NCI-H2107 (cell line): ENCODE measurements at regions not wholly inside any gene's neighbourhood (a gene's known extent, or its start where the extent isn't known, plus 50 kb on each side); places are given as distances from the start of the nearest gene placed in this dataset.
A peak's percentile ranks its signal among the peaks of the same experiment; 100 is the strongest.
"Not testable (repeated sequence)": the region's sequence is repeated elsewhere in the genome, so short reads cannot be mapped to it uniquely, and the experiment has no call there.

Experiments used
- DNase-seq: peaks from one replicate; lab custom pipeline; 2025; lab: John Stamatoyannopoulos, UW

DNA sequence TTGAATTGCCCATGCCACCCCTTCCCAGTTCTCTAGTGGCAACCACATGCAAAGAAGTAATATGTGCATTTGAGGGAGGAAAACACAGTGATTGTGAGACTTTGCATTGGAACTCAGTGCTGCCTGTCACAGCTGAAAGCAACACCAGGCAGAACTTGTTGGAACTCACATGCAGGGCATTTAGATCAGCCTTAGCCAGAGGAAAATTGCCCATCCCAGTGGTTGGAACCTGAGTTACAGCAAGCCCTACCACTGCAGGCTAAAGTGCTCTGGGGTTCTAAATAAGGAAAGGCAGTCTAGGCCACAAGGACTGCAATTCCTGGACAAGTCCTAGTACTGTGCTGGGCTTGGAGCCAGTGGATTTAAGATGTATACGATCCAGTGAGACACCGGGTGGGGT, 245.3 kb upstream of the UFL1 start:
- no peak for DNase-seq

DNA sequence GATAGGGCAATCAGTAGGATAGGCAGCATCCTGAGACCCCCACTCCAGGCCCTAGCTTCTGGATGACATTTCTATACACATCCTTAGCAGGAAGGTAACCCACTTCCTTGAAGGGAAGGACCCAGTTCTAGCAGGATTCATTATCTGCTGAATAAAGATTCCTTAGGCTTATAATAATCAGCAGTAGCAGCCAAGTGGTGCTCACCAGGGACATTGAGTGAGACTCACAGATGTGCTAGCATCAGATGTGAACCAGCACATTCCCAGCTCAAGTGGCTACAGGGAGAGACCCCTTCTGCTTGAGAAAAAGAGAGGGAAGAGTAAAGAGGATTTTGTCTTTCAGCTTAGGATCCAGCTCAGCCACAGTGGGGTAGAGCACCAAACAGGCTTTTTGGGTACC, 244.8 kb upstream of the UFL1 start:
- DNase-seq: no peak

DNA sequence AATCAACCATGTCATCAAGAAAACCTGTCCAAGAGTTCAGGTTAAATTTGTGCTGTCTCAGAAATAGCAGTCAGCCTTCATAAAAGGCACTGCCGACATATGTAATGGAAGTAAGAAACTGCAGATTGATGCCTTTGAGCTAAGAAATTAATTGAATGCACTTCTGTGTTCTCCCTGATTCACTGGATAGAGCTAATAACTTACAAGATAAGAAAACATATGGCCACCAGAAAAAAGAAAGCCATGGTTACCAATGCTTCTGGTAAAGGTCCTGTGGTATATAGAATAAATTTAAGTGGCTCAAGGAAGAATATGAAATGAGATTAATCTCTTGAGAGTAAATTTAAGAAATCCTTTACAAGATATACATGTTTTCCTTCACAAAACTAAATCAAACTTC, 242.5 kb upstream of the UFL1 start:
- DNase-seq: no peak

DNA sequence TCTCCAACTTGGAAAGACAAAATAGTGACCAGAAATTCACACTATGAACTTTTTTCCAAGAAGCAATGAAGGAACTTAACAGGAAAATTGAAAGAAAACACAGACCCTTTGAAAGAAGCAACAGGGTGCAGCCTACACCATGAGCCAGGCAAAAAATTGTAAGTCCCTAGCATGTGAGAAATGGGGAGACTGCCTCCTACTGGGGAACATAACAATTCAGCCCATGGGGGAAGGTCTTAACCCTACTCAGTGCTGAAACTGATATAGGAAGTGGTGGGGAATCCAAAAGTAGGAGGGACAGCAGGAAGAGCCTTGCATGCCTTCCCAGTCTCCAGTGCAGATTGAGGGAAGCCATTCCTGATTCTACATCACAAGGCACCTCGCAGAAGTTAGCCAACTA, 235.1 kb upstream of the UFL1 start:
- DNase-seq: no peak

DNA sequence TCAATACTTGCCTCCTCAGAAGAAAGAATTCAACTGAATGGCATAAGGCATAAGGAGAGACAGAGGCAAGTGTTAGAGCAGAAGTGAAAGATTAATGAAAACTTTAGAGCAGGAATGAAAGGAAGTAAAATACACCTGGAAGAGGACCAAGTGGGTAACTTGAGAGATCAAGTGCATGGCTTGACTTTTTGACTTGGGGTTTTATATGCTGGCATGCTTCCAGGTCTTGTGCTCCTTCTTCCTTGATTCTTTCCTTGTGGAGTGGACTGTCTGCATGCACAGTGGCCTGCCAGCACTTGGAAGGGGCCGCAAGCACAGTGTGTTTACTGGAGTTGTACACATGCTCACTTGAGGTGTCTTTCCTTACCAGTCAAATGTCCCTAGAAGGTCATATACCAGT, 222.1 kb upstream of the UFL1 start:
- no peak for DNase-seq

DNA sequence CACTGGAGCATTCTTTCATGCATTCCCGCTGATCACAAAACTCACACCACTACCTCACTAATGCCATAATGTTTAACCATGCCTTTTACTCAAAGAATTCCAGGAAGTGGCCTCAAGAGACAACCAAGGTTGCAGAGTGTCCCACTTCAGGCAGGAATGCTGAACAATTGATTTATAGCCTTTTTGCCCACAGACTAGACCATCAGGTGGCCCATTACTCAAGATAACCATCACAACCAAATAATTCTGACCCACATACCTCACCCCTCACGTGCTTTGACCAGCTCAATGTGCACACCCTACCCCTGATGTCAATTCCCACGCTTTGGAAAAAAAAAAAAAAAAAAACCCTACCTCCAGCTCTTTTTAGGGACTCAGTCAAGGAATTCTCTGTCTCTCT, 220.6 kb upstream of the UFL1 start:
- no peak for DNase-seq

DNA sequence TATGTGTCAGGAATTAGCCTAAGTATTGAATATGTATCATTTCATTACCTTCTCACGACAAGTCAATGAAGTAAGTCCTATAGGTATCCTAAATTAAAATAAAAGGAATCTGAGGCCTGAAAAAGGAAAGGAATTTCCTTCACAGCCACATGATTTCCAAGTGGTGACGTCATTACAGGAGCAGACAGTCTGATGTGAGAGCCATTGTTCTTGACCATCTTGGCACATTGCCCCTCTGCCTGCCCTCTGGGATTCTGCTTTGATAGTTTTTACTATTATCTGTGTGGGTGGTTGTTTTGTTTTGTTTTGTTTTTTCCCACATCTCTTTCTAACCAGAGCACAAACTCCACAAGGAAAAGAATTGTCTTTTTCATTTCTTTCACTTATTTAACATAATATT, 219.8 kb upstream of the UFL1 start:
- no peak for DNase-seq

DNA sequence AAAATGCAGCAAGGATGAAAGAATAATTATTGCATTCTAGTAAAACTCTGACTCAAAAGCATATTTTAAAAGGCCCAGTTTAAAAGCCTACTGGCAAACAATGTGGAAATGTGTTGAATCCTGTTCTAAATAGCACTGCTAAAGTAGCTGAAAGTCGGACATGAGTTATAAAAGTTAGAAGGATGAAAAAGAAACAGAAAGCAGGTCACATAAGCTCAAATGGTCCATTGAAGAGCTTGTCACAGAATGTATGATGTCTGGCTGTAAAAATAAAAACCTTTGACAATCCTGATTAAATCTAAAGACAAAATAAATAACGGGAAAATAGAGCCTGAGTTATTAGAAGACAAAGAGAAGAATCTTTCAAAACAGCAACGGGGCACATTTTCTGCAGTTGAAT, 218.6 kb upstream of the UFL1 start:
- no peak for DNase-seq

DNA sequence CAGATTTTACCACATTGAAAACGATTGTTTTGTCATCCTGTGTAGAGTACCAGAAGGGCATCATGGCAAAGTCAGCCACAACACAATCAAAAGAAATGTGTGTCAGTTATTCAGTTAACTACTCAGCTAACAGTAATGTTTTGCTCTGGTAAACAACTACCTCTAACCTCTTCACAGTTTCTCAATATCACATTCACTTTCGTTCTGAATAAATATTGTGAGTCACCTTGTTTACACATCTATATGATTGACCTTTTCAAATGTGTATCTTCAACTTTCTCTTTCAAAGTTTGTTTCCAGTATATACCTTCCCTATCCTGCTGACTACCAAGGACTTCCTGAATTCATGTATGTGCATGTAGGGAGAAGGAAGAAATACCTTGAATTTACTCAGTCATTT, 216.6 kb upstream of the UFL1 start:
- no peak for DNase-seq

DNA sequence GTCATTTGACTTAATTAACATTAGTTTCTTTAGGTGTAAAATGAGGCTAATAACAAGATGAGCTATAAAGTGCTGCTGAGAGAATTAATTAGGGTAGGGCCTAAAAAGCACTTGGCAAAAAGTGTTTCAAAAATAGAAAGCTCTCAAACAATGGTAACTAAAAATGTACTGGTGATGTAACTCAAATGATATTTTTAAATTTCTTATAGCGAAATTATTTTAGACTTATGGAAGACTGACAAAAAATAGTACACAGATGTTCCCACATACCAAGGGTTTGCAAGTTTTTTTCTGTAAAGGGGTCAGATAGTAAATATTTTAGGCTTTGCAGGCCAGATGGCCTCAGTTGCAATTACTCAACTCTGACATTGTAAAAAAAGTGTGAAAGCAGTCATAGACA, 190.7 kb upstream of the UFL1 start:
- DNase-seq: no peak

DNA sequence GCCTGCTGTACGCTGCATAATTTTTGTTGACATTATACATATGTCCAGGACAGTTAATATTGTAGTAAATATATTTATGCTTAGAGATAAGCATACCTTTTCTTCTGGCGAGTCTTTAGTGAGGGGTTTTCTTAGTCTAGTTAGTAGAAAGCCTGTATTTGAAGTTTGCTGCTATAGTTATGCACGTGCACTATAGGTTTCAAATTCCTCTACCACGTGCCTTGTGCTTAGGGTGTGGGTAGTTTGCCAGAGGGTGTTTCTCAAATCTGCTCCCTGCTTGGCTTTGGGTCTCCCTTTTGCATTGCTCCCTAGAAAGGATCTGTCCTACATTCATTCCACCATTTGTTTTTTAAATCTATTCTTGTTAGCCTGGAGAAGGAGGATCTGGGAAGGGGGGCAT, 181.4 kb upstream of the UFL1 start:
- DNase-seq: no peak

DNA sequence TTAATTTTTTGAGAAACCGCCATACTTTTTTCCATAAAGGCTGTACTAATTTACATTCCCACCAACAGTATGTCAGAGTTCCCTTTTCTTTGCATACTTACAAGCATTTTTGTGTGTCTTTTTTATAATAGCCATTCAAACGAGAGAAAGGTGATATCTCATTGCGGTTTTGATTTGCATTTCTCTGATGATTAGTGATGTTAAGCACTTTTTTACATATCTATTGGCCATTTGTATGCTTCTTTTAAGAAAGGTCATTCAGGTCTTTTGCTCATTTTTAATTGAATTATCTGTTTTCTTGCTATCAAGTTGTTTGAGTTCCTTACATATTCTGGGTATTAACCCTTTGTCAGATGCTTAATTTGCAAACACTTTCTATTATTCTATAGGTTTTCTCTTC, 176.1 kb upstream of the UFL1 start:
- DNase-seq: no peak

DNA sequence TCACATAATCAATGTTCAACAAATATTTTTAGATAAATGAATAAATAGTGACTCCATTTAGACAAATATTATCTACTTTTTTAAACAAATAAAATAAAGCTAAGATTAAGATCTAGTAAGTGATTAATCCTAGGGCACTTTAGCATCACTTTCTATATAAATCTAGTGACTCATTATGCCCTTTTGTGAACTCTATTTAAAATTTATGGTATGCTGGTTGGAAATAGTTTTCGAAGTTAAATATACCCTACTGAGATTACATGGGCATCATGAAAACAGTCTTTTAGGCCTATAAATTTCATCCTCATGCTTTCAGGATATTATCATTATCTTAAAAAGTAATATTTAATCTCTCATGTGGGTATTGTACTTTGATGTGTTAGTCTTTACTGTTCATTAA, 140.4 kb upstream of the UFL1 start:
- DNase-seq: no peak

DNA sequence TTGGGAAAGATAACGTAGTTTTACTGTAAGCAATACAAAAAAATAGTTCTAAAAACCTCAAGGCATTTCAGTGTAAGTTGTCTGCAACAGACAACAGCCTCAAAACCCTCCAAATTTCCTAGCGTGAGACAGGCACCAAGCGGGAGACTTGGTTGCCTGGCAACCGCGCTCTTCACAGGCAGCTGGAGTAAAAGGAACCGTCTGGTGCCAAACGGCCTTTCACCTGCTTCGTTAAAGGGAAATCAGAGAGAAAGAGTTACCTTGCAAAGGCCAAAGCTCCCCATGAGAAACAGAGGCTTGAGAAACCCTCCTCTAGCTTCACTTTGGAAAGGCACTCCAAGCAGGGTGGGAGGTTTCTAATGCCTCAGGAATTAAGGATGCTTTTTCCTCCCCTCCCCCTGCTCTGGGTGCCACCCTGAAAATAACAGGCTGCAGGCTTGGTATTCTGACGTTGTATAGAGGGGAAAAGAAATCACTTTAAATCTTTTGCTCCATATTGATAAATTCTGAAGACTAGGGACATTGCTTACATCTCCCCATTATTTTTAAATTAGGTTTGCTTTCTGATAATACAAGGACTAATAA, 129.7 kb upstream of the UFL1 start:
- DNase-seq: peak; percentile 73

DNA sequence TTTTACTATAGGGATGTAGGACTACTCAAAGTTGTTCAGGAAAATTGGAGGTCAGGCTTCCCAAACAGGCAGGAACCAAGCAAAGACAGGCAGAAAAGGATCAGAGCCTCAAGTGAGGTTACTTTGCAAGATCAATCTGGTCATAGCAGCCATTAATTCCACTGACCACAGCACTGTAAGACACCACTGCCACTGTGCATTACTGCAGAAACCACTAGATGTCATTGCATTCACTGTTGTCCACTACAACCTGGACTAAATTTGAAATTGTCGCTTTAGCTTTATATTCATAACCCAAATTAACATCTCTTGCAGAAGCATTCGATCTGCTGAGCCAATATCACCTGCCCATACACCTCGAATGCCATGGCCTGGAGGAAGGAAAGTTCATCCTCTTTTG, 126.9 kb upstream of the UFL1 start:
- DNase-seq: no peak

DNA sequence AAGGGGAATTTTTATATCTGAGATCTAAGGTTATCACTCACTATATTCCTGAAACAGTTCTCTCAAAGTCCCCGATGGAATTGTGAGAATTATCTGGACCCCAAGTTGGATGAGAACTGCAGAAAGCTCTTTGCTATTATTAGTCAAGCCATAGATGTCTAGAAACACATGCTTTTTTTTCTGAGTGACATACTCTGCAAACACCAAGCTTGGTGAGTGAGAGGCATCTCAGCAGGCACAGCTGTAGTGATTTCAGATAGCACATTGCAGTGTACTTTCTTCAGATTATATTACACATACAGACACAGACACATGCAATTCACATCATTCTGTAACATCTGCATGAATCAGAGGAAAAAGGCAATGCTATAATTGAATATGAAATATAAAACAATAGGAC, 111.1 kb upstream of the UFL1 start:
- no peak for DNase-seq

DNA sequence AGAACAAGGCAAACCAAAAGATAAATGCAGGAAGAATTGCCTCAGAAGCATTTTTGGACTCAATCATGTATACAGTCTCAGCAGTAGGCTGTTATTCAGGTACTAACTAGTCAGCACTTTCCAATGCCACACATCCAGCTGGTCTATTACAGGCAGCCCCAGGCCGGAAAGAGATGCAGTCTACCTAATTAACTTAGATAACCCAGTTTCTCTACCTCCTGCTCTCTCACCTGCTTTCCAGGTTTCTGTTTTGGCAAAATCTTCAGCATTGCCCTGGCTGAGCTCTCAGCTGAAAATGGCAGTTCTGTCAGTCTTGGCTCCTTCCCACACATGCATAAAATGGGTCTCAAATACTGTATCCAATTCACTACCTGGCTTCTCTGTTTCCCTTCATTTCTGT, 101.3 kb upstream of the UFL1 start:
- DNase-seq: no peak

DNA sequence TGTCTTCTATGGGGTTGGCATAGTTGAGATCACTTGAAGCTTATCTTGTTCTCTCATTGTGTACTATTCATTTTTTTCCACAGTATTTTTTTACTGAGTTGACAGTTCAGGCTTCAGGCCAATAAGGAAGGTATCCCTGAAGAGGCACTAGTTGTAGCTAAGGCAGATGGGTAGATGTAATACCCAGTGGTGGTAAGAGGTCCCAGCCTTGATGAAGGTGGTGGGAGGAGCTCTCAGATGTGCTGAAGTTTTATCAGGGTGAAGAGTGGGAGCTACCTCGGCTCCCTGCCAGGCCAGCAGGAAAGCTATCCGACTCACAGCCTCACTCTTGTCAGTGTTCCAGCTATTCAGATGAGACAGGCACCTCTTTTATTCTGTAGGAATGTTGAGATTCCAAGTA, 87.7 kb upstream of the UFL1 start:
- no peak for DNase-seq

DNA sequence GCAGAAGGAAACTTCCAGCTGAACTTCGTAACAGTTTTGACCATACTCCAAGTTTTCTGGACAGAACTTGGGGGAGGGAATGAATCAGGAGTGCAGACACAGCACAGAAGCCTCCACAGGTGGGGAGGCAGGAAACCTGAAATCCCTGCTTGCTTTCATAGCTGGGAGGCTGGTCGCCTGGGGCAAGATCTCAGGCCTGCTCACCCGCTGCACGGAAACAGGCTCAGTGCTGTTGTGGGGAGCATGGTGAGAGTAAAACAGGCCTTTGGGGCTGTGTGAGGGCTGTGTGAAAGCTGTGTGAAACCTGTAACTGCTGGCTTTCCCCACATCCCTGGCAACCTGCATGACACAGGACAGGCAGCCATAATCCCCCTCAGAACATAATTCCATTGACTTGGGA, 85.2 kb upstream of the UFL1 start:
- DNase-seq: no peak

DNA sequence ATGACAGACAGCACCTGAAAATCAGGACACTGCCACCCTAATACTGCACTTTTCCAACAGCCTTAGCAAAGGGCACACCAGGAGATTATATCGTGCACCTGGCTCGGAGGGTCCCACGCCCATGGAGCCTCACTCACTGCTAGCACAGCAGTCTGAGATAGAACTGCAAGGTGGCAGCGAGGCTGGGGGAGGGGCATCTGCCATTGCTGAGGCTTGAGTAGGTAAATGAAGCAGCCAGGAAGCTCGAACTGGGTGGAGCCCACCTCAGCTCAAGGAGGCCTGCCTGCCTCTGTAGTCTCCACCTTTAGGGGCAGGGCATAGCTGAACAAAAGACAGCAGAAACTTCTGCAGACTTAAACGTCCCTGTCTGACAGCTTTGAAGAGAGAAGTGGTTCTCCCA, 84.4 kb upstream of the UFL1 start:
- DNase-seq: not testable (repeated sequence)

DNA sequence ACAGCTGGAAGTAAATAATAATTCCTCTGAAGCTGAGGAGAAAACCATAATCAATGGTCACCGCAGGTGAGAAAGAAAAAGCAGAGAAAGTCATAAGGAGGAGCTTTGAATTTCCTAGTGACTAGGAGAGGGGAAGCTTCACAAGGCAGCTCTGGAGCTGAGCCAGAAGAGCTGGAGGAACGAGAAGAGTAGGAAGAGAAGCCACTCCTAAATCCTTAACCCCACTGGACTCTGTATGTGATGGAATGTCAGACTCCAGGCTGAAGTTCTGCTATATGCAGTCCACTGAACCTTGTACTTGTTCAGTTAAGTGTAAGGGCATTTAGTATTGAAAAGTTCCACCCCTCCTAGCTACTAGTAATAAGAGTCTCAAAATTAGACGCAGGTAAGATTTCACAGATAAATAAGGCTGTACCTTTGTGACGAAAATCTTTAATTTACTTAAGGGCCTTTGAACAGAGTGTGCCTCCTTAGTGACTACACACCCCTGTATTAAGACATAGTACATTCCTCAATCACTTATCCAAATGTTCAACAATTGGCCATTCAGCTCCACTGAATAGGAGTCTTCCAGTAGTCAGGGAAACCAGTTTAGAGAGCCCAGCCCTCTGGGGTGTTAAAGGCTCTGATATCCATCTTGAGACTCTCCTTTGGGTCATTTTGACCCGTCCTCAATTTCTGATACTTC, 71.4 kb upstream of the UFL1 start:
- no peak for DNase-seq

DNA sequence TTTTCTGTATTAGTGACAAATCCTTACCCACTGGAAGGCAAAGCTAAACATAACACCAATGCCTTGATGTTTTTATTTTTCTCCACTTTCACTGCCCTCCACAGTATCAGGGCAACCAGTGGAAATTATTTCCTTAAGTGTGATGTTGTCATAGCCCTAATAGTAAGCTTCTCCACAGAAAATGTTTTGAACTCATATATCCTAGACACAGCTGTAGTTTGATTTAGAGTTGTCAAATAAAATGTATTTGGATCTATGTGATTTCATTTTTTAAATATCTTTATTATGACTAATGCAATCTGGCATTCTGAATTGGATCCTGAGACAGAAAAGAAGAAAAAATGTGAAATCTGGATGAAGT, 70.9 kb upstream of the UFL1 start:
- no peak for DNase-seq

DNA sequence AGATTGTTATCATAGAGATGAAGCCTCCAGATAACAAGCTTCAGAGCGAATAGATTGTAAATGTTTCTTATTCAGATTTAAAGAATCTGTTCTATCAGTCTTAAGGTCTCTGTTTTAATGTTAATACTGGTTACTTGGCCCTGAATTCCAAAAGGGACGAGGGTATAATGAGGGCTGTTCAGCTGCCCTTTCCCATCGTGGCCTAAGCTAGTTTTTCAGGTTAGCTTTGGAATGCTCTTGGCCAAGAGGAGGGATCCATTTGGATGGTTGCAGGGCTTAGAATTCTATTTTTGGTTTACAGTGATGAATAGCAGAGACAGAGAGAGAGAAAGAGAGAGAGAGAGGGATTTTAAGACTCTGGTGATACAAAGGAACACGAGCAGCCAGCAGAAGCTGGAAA, 62.8 kb upstream of the UFL1 start:
- DNase-seq: no peak

DNA sequence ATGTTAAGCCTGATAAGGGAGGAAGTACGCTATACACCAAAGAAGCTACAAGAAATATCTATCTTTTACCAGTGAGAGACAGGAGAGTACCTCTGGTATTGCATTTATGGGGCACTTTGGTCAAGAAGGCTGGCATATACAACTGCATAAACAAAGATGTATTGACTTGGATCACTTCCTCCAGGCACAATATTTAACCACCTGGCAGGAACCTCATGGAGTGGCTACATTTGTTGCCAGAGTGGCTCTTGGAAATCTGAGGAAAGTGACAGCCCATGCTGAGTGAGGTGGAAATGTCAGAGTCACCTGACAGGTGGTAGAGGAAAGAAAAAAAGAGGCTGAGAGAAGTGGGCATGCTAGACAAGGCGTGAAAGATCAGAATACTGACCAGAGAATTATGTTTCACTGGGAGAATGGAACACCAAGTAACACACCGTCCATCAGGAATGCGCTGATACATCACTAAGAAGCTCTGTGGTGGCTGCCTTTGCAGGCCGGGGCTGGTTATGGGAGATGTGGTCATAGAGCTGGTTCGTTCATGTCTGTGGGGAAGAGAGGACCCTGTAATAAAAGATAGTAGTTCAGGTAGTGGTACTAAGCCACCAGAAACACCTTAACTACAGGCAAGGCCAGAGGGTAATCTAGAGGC, 61.4 kb upstream of the UFL1 start:
- peak; percentile 51 for DNase-seq
